ENCODE measurements at regions not wholly inside any gene's neighbourhood (a gene's known extent, or its start where the extent isn't known, plus 50 kb on each side); places are given as distances from the start of the nearest gene placed in this dataset.

GRCh38 chr7:112889834-112890438 lies 99.7 kb upstream of the TMEM168 start:
- no peak overlapping the region for H3K4me3 ChIP-seq (ENCODE audit: low read depth, low read length)
- DNase-seq (ENCODE audit: low read depth) = no peak

- no peak for DNase-seq (ENCODE audit: low read depth)
- H3K4me3 ChIP-seq (ENCODE audit: low read depth, low read length) = no peak overlapping the region
Observed at GRCh38 chr7:112889268-112889667, 99.1 kb upstream of the TMEM168 start.

- no peak for DNase-seq (ENCODE audit: low read depth)
- no peak overlapping the region for H3K4me3 ChIP-seq (ENCODE audit: low read depth, low read length)
Observed at GRCh38 chr7:112888781-112889180, 98.6 kb upstream of the TMEM168 start.

- no peak for DNase-seq (ENCODE audit: low read depth)
- no peak overlapping the region for H3K4me3 ChIP-seq (ENCODE audit: low read depth, low read length)
Observed at GRCh38 chr7:112887976-112888375, 97.8 kb upstream of the TMEM168 start.

GRCh38 chr7:112887337-112887736 lies 97.1 kb upstream of the TMEM168 start:
- H3K4me3 ChIP-seq (ENCODE audit: low read depth, low read length) = no peak overlapping the region
- no peak for DNase-seq (ENCODE audit: low read depth)

- no peak for DNase-seq (ENCODE audit: low read depth)
- H3K4me3 ChIP-seq (ENCODE audit: low read depth, low read length) = no peak overlapping the region
Observed at GRCh38 chr7:112886208-112886607, 96.0 kb upstream of the TMEM168 start.

- DNase-seq (ENCODE audit: low read depth) = no peak
- no peak overlapping the region for H3K4me3 ChIP-seq (ENCODE audit: low read depth, low read length)
Observed at GRCh38 chr7:112882991-112883390, 92.8 kb upstream of the TMEM168 start.

GRCh38 chr7:112882511-112882910 lies 92.3 kb upstream of the TMEM168 start:
- no peak for DNase-seq (ENCODE audit: low read depth)

GRCh38 chr7:112882022-112882421 lies 91.8 kb upstream of the TMEM168 start:
- H3K4me3 ChIP-seq (ENCODE audit: low read depth, low read length) = no peak overlapping the region
- no peak for DNase-seq (ENCODE audit: low read depth)

More at GRCh38 chr7:112882511-112882910, 92.3 kb upstream of the TMEM168 start:
- H3K4me3 ChIP-seq (ENCODE audit: low read depth, low read length) = no peak overlapping the region

GRCh38 chr7:112880818-112881418 lies 90.7 kb upstream of the TMEM168 start:
- no peak for DNase-seq (ENCODE audit: low read depth)
- no peak overlapping the region for H3K4me3 ChIP-seq (ENCODE audit: low read depth, low read length)

GRCh38 chr7:112877691-112878460 lies 87.7 kb upstream of the TMEM168 start:
- DNase-seq (ENCODE audit: low read depth) = no peak
- H3K4me3 ChIP-seq (ENCODE audit: low read depth, low read length) = no peak overlapping the region

GRCh38 chr7:112876877-112877276 lies 86.7 kb upstream of the TMEM168 start:
- DNase-seq (ENCODE audit: low read depth) = no peak

GRCh38 chr7:112874909-112875308 lies 84.7 kb upstream of the TMEM168 start:
- no peak for DNase-seq (ENCODE audit: low read depth)

More at GRCh38 chr7:112876877-112877276, 86.7 kb upstream of the TMEM168 start:
- H3K4me3 ChIP-seq (ENCODE audit: low read depth, low read length) = no peak overlapping the region

GRCh38 chr7:112873831-112874553 lies 83.8 kb upstream of the TMEM168 start:
- DNase-seq (ENCODE audit: low read depth) = no peak
- H3K4me3 ChIP-seq (ENCODE audit: low read depth, low read length) = no peak overlapping the region

More at GRCh38 chr7:112874909-112875308, 84.7 kb upstream of the TMEM168 start:
- H3K4me3 ChIP-seq (ENCODE audit: low read depth, low read length) = no peak overlapping the region

- H3K4me3 ChIP-seq (ENCODE audit: low read depth, low read length) = no peak overlapping the region
- DNase-seq (ENCODE audit: low read depth) = no peak
Observed at GRCh38 chr7:112869111-112869774, 79.0 kb upstream of the TMEM168 start.

GRCh38 chr7:112868609-112869008 lies 78.4 kb upstream of the TMEM168 start:
- no peak for DNase-seq (ENCODE audit: low read depth)
- no peak overlapping the region for H3K4me3 ChIP-seq (ENCODE audit: low read depth, low read length)

- DNase-seq (ENCODE audit: low read depth) = no peak
- H3K4me3 ChIP-seq (ENCODE audit: low read depth, low read length) = no peak overlapping the region
Observed at GRCh38 chr7:112866424-112866823, 76.2 kb upstream of the TMEM168 start.

GRCh38 chr7:112864380-112864779 lies 74.2 kb upstream of the TMEM168 start:
- DNase-seq (ENCODE audit: low read depth) = no peak
- no peak overlapping the region for H3K4me3 ChIP-seq (ENCODE audit: low read depth, low read length)

- no peak overlapping the region for H3K4me3 ChIP-seq (ENCODE audit: low read depth, low read length)
- no peak for DNase-seq (ENCODE audit: low read depth)
Observed at GRCh38 chr7:112858838-112859237, 68.6 kb upstream of the TMEM168 start.
